ENCODE measurements at regions not wholly inside any gene's neighbourhood (a gene's known extent, or its start where the extent isn't known, plus 50 kb on each side); places are given as distances from the start of the nearest gene placed in this dataset.

DNA sequence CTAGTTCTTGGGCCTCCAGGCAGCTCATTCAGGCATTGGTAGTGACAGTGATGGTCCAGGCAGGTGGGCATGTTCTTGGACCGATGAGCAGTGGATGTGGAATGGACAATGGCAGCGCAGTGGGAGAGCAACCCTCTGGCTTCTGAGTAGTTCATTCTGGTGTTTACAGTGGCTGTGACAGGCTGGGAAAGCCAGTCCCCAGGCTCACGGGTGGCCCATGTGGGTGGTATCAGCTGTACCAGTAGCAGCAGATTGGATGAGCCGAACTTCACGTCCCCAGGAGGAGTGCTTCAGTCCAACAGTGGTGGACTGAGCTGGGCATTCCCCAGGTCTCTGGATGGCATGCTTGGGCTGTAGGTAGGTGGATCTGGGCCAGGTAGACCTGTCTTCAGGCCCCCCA lies 515.6 kb upstream of the ACO1 start:
- ChIA-PET POLR2A (no interaction called here), CTCF (no interaction called here)
- no peak for ATAC-seq

DNA sequence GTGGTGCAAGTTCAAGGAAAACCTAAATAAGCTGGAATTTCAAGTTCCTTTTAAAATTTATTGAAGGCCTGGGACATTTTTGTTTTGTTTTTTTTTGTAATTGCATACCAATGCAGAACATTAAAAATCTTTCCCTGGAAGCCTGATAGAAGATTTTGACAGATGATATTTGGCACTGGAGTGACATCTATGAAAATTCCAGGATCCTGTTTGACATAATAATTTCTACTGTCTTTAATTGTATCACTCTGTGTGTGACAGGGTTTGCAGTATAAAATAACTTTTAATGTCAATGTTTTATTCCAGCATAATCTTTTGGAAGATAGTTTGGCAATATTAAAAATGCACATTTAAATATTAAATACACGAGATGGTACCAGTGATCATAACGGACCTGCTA lies 514.2 kb upstream of the ACO1 start:
- H3K4me3 Mint-ChIP-seq: no peak overlapping the region
- ATAC-seq (no peak), DNase-seq (no peak)
- POLR2A ChIA-PET: no interaction called here
- no peak overlapping the region for H3K27ac Mint-ChIP-seq
- intact Hi-C loops (cut with micrococcal nuclease): no loop called here
- TF ChIP-seq, protein P1, sequence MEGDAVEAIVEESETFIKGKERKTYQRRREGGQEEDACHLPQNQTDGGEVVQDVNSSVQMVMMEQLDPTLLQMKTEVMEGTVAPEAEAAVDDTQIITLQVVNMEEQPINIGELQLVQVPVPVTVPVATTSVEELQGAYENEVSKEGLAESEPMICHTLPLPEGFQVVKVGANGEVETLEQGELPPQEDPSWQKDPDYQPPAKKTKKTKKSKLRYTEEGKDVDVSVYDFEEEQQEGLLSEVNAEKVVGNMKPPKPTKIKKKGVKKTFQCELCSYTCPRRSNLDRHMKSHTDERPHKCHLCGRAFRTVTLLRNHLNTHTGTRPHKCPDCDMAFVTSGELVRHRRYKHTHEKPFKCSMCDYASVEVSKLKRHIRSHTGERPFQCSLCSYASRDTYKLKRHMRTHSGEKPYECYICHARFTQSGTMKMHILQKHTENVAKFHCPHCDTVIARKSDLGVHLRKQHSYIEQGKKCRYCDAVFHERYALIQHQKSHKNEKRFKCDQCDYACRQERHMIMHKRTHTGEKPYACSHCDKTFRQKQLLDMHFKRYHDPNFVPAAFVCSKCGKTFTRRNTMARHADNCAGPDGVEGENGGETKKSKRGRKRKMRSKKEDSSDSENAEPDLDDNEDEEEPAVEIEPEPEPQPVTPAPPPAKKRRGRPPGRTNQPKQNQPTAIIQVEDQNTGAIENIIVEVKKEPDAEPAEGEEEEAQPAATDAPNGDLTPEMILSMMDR (IDR thresholded peaks at IDR 0.05): no peak
- no peaks in the 10 kb centered on the region for H3K4me1 Mint-ChIP-seq (ENCODE audit: low read depth)
- no peaks in the 10 kb centered on the region for H3K27me3 Mint-ChIP-seq
- CTCF ChIA-PET: no interaction called here
- H3K9me3 Mint-ChIP-seq: no peaks in the 10 kb centered on the region
- H3K36me3 Mint-ChIP-seq (ENCODE audit: low read depth): no peaks in the 10 kb centered on the region

More for the DNA sequence above, 515.6 kb upstream of the ACO1 start:
- intact Hi-C loops (cut with micrococcal nuclease): no loop called here
- no peak for DNase-seq
- H3K36me3 Mint-ChIP-seq (ENCODE audit: low read depth): no peaks in the 10 kb centered on the region
- no peak overlapping the region for H3K27ac Mint-ChIP-seq
- H3K4me3 Mint-ChIP-seq: no peak overlapping the region
- no peaks in the 10 kb centered on the region for H3K9me3 Mint-ChIP-seq
- H3K27me3 Mint-ChIP-seq: no peaks in the 10 kb centered on the region
- TF ChIP-seq, protein P1 (IDR thresholded peaks at IDR 0.05): no peak
- no peaks in the 10 kb centered on the region for H3K4me1 Mint-ChIP-seq (ENCODE audit: low read depth)

DNA sequence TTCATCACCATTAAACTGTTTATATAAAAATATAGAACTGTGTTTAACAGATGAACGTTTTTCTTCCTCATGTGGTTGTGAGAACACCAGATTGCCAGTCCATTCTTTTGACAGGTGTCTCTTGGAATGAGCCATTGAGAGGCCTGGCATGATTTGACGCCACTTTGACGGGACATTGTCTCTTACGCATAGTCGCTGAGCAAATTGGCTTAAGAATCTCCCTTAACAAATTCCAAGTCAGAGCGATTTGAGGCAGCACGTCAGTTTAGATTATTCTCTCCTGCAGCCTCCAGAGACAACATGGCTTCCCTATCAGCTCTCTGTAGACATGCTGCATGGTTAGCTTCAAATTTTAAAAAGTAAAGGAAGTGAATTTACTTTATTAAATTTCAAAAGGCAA lies 510.7 kb upstream of the ACO1 start:
- Mint-ChIP-seq H3K27ac (no peak overlapping the region), H3K27me3 (no peaks in the 10 kb centered on the region), H3K4me3 (no peak overlapping the region), H3K36me3 (ENCODE audit: low read depth) (no peaks in the 10 kb centered on the region), H3K9me3 (no peaks in the 10 kb centered on the region), H3K4me1 (ENCODE audit: low read depth) (no peaks in the 10 kb centered on the region)
- intact Hi-C loops (cut with micrococcal nuclease): no loop called here
- POLR2A ChIA-PET: interaction anchor here (0.6 kb wide), 1 partner anchor 473 kb away, joined by 4 read pairs; no protein-coding TSS in a partner anchor
- CTCF ChIA-PET: interaction anchor here (0.7 kb wide), 1 partner anchor 48 kb away, joined by 4 read pairs; no protein-coding TSS in a partner anchor
- DNase-seq: no peak
- no peak for ATAC-seq
- TF ChIP-seq, protein P1 (IDR thresholded peaks at IDR 0.05): no peak

DNA sequence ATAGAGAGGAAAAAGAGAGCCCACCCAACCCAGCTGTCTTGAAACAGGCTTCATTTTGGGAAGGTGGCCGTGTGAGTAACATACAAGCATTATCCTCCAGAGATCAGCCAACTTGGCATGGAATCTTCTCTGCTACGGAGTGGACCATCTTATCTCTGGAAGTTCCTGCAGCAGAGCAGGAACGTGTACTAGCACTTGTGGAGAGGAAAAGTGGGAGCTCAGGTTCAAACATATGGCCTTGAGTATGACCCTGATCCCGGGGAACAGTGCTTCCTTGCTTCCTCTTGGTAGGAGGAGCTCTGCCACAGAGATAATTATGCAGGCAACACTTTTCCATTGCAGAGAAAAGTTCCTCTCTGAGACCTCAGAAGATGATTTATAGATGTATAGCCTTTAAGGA lies 490.4 kb upstream of the ACO1 start:
- POLR2A ChIA-PET: no interaction called here
- H3K4me3 Mint-ChIP-seq: no peak overlapping the region
- no peak for ATAC-seq

DNA sequence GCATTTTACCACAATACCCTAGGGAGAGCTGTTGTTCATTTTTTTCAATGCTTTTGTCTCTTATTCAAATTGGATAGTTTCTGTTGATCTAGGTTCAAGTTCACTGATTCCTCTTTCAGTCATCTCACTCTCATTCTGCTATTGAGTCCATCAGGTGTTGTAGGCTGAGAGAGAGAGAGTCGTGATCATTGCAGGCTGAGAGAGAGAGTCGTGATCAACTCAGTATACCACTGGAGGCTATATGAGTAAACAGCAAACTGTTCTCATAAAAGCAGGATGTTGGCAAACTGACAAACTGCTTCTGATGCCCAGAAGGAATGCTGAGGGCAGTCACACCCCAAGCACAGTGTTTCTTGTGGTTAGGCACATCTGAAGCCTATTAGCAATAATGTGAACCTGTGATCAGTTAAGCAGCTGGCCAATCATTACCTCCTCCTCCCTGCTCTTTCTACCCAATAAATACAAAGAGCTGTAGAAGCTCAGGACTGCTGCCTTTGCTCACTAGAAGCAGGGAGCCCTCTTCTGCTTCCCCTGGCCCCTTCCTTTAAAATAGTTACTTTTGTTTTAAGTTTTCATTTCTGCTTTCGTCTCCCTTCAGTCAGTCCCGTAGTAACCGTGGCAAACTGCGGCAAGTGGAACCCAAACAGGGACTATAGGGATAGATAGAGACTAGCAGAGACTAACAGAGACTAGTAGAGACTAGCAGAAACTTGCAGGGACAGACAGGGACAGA lies 476.1 kb upstream of the ACO1 start:
- POLR2A ChIA-PET: no interaction called here

More for the DNA sequence above, 490.4 kb upstream of the ACO1 start:
- H3K4me1 Mint-ChIP-seq (ENCODE audit: low read depth): no peaks in the 10 kb centered on the region
- H3K27me3 Mint-ChIP-seq: peaks cover 4% of the 10 kb centered on the region
- DNase-seq: no peak
- intact Hi-C loops (cut with micrococcal nuclease): no loop called here
- H3K36me3 Mint-ChIP-seq (ENCODE audit: low read depth): no peaks in the 10 kb centered on the region
- no peaks in the 10 kb centered on the region for H3K9me3 Mint-ChIP-seq
- TF ChIP-seq, protein P1 (IDR thresholded peaks at IDR 0.05): no peak
- CTCF ChIA-PET: no interaction called here
- no peak overlapping the region for H3K27ac Mint-ChIP-seq

More for the DNA sequence above, 476.1 kb upstream of the ACO1 start:
- TF ChIP-seq, protein P1 (IDR thresholded peaks at IDR 0.05): no peak
- ATAC-seq: no peak
- DNase-seq: no peak
- CTCF ChIA-PET: no interaction called here
- Mint-ChIP-seq H3K9me3 (no peaks in the 10 kb centered on the region), H3K27ac (no peak overlapping the region), H3K4me3 (no peak overlapping the region), H3K36me3 (ENCODE audit: low read depth) (no peaks in the 10 kb centered on the region), H3K27me3 (no peaks in the 10 kb centered on the region), H3K4me1 (ENCODE audit: low read depth) (peaks cover 2% of the 10 kb centered on the region)
- intact Hi-C loops (cut with micrococcal nuclease): no loop called here
